NCI-H1105 treated with DMSO at 0.1 percent for 48 hours (cell line): ENCODE measurements at regions not wholly inside any gene's neighbourhood (a gene's known extent, or its start where the extent isn't known, plus 50 kb on each side); places are given as distances from the start of the nearest gene placed in this dataset.
"Not testable (repeated sequence)": the region's sequence is repeated elsewhere in the genome, so short reads cannot be mapped to it uniquely, and the experiment has no call there.

ENCODE experiments used
- DNase-seq: peaks from one replicate; lab custom pipeline; 2025; lab: John Stamatoyannopoulos, UW

- no peak for DNase-seq
These were observed 205.6 kb downstream of the RTP5 start for GRCh38 chr2:242075168-242075567.

- DNase-seq = no peak
These were observed 206.2 kb downstream of the RTP5 start for GRCh38 chr2:242075696-242076095.

GRCh38 chr2:242076184-242076583, 206.7 kb downstream of the RTP5 start:
- DNase-seq = not testable (repeated sequence)

- DNase-seq = not testable (repeated sequence)
These were observed 208.9 kb downstream of the RTP5 start for GRCh38 chr2:242078426-242078825.

- not testable (repeated sequence) for DNase-seq
These were observed 210.3 kb downstream of the RTP5 start for GRCh38 chr2:242079792-242080191.

- DNase-seq = not testable (repeated sequence)
These were observed 211.2 kb downstream of the RTP5 start for GRCh38 chr2:242080575-242081214.

GRCh38 chr2:242084034-242084433, 214.5 kb downstream of the RTP5 start:
- DNase-seq = not testable (repeated sequence)

- DNase-seq = not testable (repeated sequence)
These were observed 215.6 kb downstream of the RTP5 start for GRCh38 chr2:242085024-242085674.

GRCh38 chr2:242085941-242086621, 216.6 kb downstream of the RTP5 start:
- DNase-seq = no peak

- not testable (repeated sequence) for DNase-seq
These were observed 218.5 kb downstream of the RTP5 start for GRCh38 chr2:242088044-242088443.

- peak; percentile 69 for DNase-seq
These were observed 219.1 kb downstream of the RTP5 start for GRCh38 chr2:242088471-242089212.

- DNase-seq = not testable (repeated sequence)
These were observed 219.7 kb downstream of the RTP5 start for GRCh38 chr2:242089213-242089549.

- not testable (repeated sequence) for DNase-seq
These were observed 227.7 kb downstream of the RTP5 start for GRCh38 chr2:242097278-242097677.

- DNase-seq = no peak
These were observed 228.5 kb downstream of the RTP5 start for GRCh38 chr2:242098034-242098433.

- DNase-seq = no peak
These were observed 229.1 kb downstream of the RTP5 start for GRCh38 chr2:242098445-242099128.

GRCh38 chr2:242103093-242103492, 233.6 kb downstream of the RTP5 start:
- DNase-seq = not testable (repeated sequence)

- not testable (repeated sequence) for DNase-seq
These were observed 234.8 kb downstream of the RTP5 start for GRCh38 chr2:242104202-242104956.

- DNase-seq = not testable (repeated sequence)
These were observed 237.5 kb downstream of the RTP5 start for GRCh38 chr2:242107065-242107464.

GRCh38 chr2:242108797-242109500, 239.4 kb downstream of the RTP5 start:
- DNase-seq = not testable (repeated sequence)

GRCh38 chr2:242109819-242110218, 240.3 kb downstream of the RTP5 start:
- not testable (repeated sequence) for DNase-seq
